ENCODE measurements at regions not wholly inside any gene's neighbourhood (a gene's known extent, or its start where the extent isn't known, plus 50 kb on each side); places are given as distances from the start of the nearest gene placed in this dataset.

DNA sequence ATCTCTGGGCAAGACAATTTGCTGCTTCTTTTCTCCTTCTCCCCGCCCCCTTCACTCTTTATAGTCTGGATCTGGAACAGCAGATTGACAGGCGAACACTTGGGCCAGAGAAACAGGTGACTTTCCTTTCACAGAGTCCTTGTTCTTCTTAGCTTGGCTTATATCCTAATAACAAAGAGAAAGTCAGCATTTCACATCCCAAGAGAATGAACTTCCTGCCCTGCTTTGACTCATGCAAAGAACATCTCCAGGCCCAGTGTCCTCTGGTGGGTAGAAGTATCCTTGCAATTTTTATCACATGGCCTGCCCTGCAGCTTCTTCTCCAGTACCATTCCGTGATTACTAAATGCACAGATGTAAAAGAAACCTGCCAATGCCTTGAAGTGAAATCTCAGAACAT lies 764.4 kb downstream of the ADGRL2 start:
- H3K36me3 Mint-ChIP-seq (ENCODE audit: low read depth), result no peaks in the 10 kb centered on the region
- H3K27me3 Mint-ChIP-seq (ENCODE audit: low read depth), result no peaks in the 10 kb centered on the region
- H3K27ac Mint-ChIP-seq, result no peak overlapping the region
- H3K9me3 Mint-ChIP-seq, result no peaks in the 10 kb centered on the region
- DNase-seq (ENCODE audit: low spot score), result no peak
- intact Hi-C loops (cut with micrococcal nuclease), result no loop called here
- no peaks in the 10 kb centered on the region for H3K4me1 Mint-ChIP-seq (ENCODE audit: low read depth)
- no peak overlapping the region for H3K4me3 Mint-ChIP-seq (ENCODE audit: low read depth)

DNA sequence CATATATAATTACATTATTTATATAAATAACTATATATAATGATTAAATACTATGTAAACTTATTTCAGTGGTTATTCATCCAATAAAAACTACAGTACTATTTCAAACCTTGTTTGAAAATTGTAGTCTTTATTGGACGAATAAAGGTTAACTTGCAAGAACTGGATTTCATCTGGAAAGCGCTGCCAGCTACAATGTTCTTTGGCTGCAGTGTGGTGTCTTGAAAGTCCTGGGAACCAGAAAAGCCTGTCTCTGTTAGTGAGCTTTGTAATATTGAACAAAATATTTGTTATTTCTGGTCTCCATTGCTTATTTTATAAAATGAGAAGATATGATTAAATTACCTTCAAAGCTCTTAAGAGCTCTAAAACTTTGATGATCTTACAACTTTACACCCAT lies 763.6 kb downstream of the ADGRL2 start:
- no peaks in the 10 kb centered on the region for H3K27me3 Mint-ChIP-seq (ENCODE audit: low read depth)
- H3K4me3 Mint-ChIP-seq (ENCODE audit: low read depth), result no peak overlapping the region
- no peaks in the 10 kb centered on the region for H3K36me3 Mint-ChIP-seq (ENCODE audit: low read depth)
- no peak overlapping the region for H3K27ac Mint-ChIP-seq
- no peaks in the 10 kb centered on the region for H3K9me3 Mint-ChIP-seq
- no peak for DNase-seq (ENCODE audit: low spot score)
- intact Hi-C loops (cut with micrococcal nuclease), result no loop called here
- no peaks in the 10 kb centered on the region for H3K4me1 Mint-ChIP-seq (ENCODE audit: low read depth)

DNA sequence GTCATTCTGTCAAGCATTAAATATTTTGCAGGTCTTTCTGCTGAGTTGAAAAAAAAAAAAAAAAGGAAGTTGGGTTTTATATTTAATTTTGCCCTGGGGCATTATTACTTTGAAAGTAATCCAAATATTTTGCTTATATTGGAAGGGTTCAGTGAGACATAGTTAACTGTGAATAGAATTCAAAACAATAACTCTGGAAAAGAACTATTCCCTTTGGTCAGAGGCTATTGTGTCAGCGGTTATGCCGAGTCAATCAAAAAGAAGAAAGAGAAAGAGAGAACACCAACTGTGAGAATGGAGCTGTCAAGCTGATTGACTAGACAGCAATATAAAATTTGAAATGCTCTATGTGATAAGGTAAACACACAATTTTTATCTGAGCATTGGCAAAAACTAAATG lies 761.7 kb downstream of the ADGRL2 start:
- no peaks in the 10 kb centered on the region for H3K27me3 Mint-ChIP-seq (ENCODE audit: low read depth)
- H3K27ac Mint-ChIP-seq, result no peak overlapping the region
- no peaks in the 10 kb centered on the region for H3K9me3 Mint-ChIP-seq
- H3K4me3 Mint-ChIP-seq (ENCODE audit: low read depth), result no peak overlapping the region
- intact Hi-C loops (cut with micrococcal nuclease), result no loop called here
- DNase-seq (ENCODE audit: low spot score), result no peak
- no peaks in the 10 kb centered on the region for H3K36me3 Mint-ChIP-seq (ENCODE audit: low read depth)
- no peaks in the 10 kb centered on the region for H3K4me1 Mint-ChIP-seq (ENCODE audit: low read depth)

DNA sequence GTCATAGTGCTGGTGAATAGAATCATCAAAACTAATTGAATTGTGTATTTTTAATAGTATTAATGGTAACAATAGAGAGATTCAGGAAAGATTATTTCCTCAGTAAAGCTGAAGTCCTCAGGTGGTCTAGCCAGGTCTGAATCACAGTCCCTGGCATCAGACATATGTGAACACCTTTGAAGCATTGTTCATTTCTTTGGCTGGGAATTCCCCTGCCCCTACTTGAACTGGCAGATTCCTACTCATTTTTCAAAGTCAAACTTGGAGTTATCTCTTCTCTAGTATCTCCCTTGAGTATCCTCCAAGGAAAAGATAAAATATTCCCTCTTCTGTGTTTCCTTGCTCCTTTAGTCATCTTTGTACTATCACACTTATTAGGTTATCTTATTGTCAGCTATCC lies 759.8 kb downstream of the ADGRL2 start:
- Mint-ChIP-seq H3K36me3 (ENCODE audit: low read depth) (no peaks in the 10 kb centered on the region), H3K27me3 (ENCODE audit: low read depth) (no peaks in the 10 kb centered on the region), H3K4me1 (ENCODE audit: low read depth) (no peaks in the 10 kb centered on the region), H3K4me3 (ENCODE audit: low read depth) (no peak overlapping the region), H3K27ac (no peak overlapping the region), H3K9me3 (no peaks in the 10 kb centered on the region)
- intact Hi-C loops (cut with micrococcal nuclease), result no loop called here
- DNase-seq (ENCODE audit: low spot score), result no peak

DNA sequence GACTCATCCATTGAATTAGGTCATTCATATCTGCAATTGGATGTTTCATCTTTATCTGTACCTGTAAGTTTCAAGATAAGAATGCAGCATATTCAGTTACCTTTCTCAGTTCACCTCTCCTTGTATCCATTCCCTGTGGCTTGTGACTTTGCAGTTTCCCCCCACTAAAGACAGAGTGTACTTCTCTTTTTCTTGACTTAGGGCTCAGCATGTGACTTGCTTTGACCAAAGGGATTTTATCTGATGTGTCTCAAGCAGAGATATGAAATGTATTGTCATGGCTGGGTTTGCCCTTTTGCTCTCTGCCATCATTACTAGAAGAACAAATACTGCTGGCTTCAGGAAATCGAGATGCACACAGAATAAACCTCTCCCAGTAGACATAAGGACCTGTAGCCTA lies 754.8 kb downstream of the ADGRL2 start:
- intact Hi-C loops (cut with micrococcal nuclease), result no loop called here
- H3K4me1 Mint-ChIP-seq (ENCODE audit: low read depth), result no peaks in the 10 kb centered on the region
- DNase-seq (ENCODE audit: low spot score), result no peak
- no peaks in the 10 kb centered on the region for H3K27me3 Mint-ChIP-seq (ENCODE audit: low read depth)
- no peaks in the 10 kb centered on the region for H3K36me3 Mint-ChIP-seq (ENCODE audit: low read depth)
- no peak overlapping the region for H3K4me3 Mint-ChIP-seq (ENCODE audit: low read depth)
- no peaks in the 10 kb centered on the region for H3K9me3 Mint-ChIP-seq
- no peak overlapping the region for H3K27ac Mint-ChIP-seq

DNA sequence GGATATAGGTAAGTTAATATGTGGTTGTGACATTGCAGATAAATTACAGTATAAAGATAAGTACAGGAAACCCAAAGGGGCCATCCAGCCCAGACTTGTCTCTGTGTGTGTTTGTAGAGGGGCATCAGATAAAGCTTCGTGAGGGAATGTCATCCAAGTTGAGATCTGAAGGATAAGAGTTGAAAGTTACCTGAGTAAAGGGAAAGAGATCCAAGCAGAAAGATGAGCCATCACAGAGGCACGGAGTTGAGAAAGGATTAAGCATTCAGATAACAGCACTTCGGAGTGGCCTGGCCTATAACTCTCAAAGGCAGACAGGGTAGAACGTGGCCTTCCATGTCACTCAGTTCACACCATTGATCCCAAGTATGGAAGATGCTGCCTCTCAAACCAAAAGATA lies 749.1 kb downstream of the ADGRL2 start:
- H3K27ac Mint-ChIP-seq, result no peak overlapping the region
- no peaks in the 10 kb centered on the region for H3K9me3 Mint-ChIP-seq
- H3K36me3 Mint-ChIP-seq (ENCODE audit: low read depth), result no peaks in the 10 kb centered on the region
- no peaks in the 10 kb centered on the region for H3K4me1 Mint-ChIP-seq (ENCODE audit: low read depth)
- DNase-seq (ENCODE audit: low spot score), result no peak
- intact Hi-C loops (cut with micrococcal nuclease), result no loop called here
- no peak overlapping the region for H3K4me3 Mint-ChIP-seq (ENCODE audit: low read depth)
- no peaks in the 10 kb centered on the region for H3K27me3 Mint-ChIP-seq (ENCODE audit: low read depth)

DNA sequence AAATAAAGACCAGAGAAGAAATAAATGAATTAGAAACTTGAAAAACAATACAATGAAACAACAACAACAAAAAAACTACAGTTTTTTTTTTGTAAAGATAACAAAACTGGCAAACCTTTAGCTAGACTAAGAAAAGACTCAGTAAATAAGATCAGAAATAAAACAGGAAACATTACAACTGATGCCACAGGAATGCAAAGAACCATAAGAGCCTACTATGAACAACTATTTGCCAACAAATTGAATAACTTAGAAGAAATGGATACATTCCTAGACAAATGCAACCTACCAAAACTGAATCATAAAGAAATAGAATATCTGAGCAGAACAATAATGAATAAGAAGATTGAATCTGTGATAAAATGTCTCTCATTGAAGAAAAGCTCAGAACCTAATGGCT lies 742.0 kb downstream of the ADGRL2 start:
- Mint-ChIP-seq H3K9me3 (no peaks in the 10 kb centered on the region), H3K4me3 (ENCODE audit: low read depth) (no peak overlapping the region), H3K27ac (no peak overlapping the region), H3K36me3 (ENCODE audit: low read depth) (no peaks in the 10 kb centered on the region), H3K4me1 (ENCODE audit: low read depth) (no peaks in the 10 kb centered on the region), H3K27me3 (ENCODE audit: low read depth) (no peaks in the 10 kb centered on the region)
- intact Hi-C loops (cut with micrococcal nuclease), result no loop called here
- no peak for DNase-seq (ENCODE audit: low spot score)

DNA sequence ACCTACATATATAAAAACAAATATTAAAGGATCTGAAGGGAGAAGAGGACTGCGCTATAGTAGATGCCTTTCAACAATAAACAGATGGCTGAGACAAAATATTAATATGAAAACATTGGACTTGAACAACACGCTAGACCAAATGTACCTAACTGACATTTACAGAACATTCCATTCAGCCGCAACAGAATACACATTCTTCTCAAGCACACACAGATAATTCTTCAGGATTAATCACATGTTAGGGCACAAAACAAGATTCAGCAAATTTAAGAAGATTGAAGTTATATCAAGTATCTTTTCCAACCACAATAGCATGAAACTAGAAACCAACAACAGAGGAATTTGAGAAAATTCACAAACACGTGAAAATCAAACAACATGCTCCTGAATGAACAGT lies 741.4 kb downstream of the ADGRL2 start:
- Mint-ChIP-seq H3K9me3 (no peaks in the 10 kb centered on the region), H3K4me3 (ENCODE audit: low read depth) (no peak overlapping the region), H3K36me3 (ENCODE audit: low read depth) (no peaks in the 10 kb centered on the region), H3K27ac (no peak overlapping the region), H3K27me3 (ENCODE audit: low read depth) (no peaks in the 10 kb centered on the region), H3K4me1 (ENCODE audit: low read depth) (no peaks in the 10 kb centered on the region)
- intact Hi-C loops (cut with micrococcal nuclease), result no loop called here
- DNase-seq (ENCODE audit: low spot score), result no peak

DNA sequence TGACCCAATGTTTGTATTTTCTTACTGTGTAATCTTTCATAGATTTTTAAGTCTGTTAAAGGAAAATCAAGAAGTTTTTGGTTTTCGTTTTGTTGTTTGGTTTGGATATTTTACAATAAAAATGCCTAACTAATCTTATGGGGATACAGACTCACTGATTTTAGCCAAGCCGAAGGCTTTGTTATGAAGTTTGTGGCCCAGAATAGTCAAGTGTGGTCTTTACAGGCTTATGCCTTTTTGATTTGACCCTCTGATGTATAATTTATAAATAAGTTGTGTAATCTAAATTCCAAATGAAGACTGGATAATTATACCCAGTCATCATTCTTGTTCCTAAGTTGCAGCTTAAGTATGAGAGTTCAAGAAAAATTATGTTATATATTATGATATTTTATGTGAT lies 739.3 kb downstream of the ADGRL2 start:
- H3K27me3 Mint-ChIP-seq (ENCODE audit: low read depth), result no peaks in the 10 kb centered on the region
- intact Hi-C loops (cut with micrococcal nuclease), result no loop called here
- no peaks in the 10 kb centered on the region for H3K36me3 Mint-ChIP-seq (ENCODE audit: low read depth)

DNA sequence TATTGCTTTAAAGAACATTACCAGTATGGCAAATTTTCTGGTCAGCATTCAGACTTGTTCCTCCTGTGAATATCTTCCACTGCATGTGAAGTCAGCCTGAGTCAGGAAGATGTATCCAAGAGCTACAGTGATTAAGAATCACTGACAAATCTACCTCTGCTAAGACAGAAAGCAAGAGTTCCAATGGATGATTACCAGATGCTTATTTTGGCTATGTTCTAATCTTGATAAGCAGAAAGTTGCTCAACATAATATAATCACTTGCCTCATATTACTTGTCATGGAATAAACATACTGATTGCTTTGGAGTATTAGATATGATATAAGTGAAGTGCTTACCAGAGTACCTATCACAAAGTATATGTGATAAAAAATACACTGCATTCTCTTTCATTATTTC lies 738.1 kb downstream of the ADGRL2 start:
- Mint-ChIP-seq H3K4me1 (ENCODE audit: low read depth) (no peaks in the 10 kb centered on the region), H3K36me3 (ENCODE audit: low read depth) (no peaks in the 10 kb centered on the region), H3K27ac (no peak overlapping the region), H3K4me3 (ENCODE audit: low read depth) (no peak overlapping the region), H3K27me3 (ENCODE audit: low read depth) (no peaks in the 10 kb centered on the region), H3K9me3 (no peaks in the 10 kb centered on the region)
- intact Hi-C loops (cut with micrococcal nuclease), result no loop called here
- no peak for DNase-seq (ENCODE audit: low spot score)

More for the DNA sequence above, 739.3 kb downstream of the ADGRL2 start:
- no peak overlapping the region for H3K27ac Mint-ChIP-seq
- no peak for DNase-seq (ENCODE audit: low spot score)
- H3K4me3 Mint-ChIP-seq (ENCODE audit: low read depth), result no peak overlapping the region
- H3K4me1 Mint-ChIP-seq (ENCODE audit: low read depth), result no peaks in the 10 kb centered on the region
- no peaks in the 10 kb centered on the region for H3K9me3 Mint-ChIP-seq

DNA sequence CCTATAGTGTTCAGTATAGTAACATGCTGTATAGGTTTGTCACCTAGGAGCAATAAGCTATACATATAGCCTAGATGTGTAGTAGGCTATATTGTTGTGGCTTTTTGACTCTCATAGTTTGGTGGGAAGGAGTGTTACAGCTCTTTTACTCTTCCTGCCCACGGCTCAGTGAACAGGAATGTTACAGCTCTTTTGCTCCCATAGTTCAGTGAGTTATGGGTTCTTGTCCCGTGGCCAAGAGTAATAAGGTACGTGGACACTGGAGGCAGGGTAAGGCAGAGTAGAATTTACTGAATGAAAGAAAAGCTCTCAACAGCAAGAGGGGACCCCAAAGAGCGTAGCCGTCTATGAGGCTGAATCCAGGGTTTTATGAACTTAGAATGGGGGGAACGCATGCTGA lies 734.3 kb downstream of the ADGRL2 start:
- no peaks in the 10 kb centered on the region for H3K4me1 Mint-ChIP-seq (ENCODE audit: low read depth)
- H3K9me3 Mint-ChIP-seq, result no peaks in the 10 kb centered on the region
- H3K27me3 Mint-ChIP-seq (ENCODE audit: low read depth), result no peaks in the 10 kb centered on the region
- no peak for DNase-seq (ENCODE audit: low spot score)
- H3K4me3 Mint-ChIP-seq (ENCODE audit: low read depth), result no peak overlapping the region
- no peak overlapping the region for H3K27ac Mint-ChIP-seq
- intact Hi-C loops (cut with micrococcal nuclease), result no loop called here
- no peaks in the 10 kb centered on the region for H3K36me3 Mint-ChIP-seq (ENCODE audit: low read depth)

DNA sequence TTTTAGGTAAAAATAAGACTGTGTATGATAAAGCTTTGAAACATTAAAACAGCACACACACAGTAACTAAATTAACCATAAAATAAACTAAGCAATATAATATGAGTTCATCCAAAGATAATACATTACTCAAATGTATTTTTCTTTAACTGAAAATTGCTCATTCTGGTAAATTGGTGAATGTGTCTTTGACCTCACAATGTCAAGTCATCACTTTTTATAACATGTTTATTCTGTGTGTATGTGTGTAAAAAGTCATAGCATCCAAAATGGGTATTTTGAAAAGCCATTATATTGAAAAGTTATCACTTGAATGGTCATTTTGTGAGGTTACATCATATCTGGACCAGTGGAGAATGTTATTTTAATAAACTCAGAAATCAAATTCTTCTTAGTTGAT lies 724.6 kb downstream of the ADGRL2 start:
- H3K27ac Mint-ChIP-seq, result no peak overlapping the region
- intact Hi-C loops (cut with micrococcal nuclease), result no loop called here
- no peaks in the 10 kb centered on the region for H3K9me3 Mint-ChIP-seq
- H3K4me3 Mint-ChIP-seq (ENCODE audit: low read depth), result no peak overlapping the region
- no peaks in the 10 kb centered on the region for H3K4me1 Mint-ChIP-seq (ENCODE audit: low read depth)
- DNase-seq (ENCODE audit: low spot score), result no peak
- H3K27me3 Mint-ChIP-seq (ENCODE audit: low read depth), result no peaks in the 10 kb centered on the region
- no peaks in the 10 kb centered on the region for H3K36me3 Mint-ChIP-seq (ENCODE audit: low read depth)

DNA sequence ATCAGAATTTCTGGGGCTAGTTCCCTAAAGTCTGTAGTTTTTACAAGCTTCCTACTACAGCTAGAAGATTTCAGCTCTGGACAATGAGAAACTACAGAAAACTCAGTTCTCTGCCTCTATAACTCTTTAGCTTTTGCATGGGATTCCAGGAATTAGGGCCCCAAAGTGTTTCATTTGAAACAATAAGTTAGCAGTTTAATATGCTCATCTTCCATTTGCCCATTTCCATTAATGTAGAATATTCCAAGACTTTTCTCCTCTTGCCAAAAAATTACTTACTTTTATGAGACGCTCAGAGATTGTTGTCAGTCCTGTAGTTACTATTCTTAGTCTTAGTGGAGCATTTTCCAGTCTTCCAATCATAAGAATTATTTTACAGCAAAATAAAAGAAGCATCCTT lies 719.9 kb downstream of the ADGRL2 start:
- Mint-ChIP-seq H3K36me3 (ENCODE audit: low read depth) (no peaks in the 10 kb centered on the region), H3K4me1 (ENCODE audit: low read depth) (no peaks in the 10 kb centered on the region), H3K4me3 (ENCODE audit: low read depth) (no peak overlapping the region), H3K9me3 (no peaks in the 10 kb centered on the region), H3K27me3 (ENCODE audit: low read depth) (no peaks in the 10 kb centered on the region), H3K27ac (no peak overlapping the region)
- intact Hi-C loops (cut with micrococcal nuclease), result no loop called here
- no peak for DNase-seq (ENCODE audit: low spot score)

DNA sequence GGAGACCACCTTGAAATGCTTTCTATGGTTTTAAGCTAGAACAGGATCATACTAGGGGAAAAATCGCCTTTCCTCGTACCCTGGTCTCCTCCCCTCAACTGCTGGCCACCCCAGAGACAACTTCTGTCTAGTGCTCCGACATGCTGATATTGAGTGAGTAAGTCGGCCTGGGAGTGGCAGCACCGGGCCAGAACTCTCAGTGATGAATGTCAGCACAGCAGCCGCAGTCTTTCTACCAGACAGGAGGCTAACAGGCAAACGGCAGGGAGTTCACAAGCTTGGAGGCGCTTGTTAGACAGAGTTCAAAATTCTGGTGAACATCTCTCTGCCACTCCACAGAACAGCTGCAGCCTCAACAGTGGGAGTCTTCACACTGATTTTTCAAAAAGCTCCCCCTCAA lies 716.9 kb downstream of the ADGRL2 start:
- intact Hi-C loops (cut with micrococcal nuclease), result loop anchor here (10.0 kb wide), 1 partner anchor 63 kb away; no protein-coding TSS in a partner anchor
- Mint-ChIP-seq H3K9me3 (no peaks in the 10 kb centered on the region), H3K27ac (no peak overlapping the region)

More for the DNA sequence above, 716.9 kb downstream of the ADGRL2 start:
- no peaks in the 10 kb centered on the region for H3K4me1 Mint-ChIP-seq (ENCODE audit: low read depth)
- no peak for DNase-seq (ENCODE audit: low spot score)
- no peaks in the 10 kb centered on the region for H3K36me3 Mint-ChIP-seq (ENCODE audit: low read depth)
- H3K4me3 Mint-ChIP-seq (ENCODE audit: low read depth), result no peak overlapping the region
- H3K27me3 Mint-ChIP-seq (ENCODE audit: low read depth), result no peaks in the 10 kb centered on the region

Measured in activated T-helper 2 cell treated with anti-CD3 and anti-CD28 coated beads, Interferon-gamma antibody, Interleukin-2, Interleukin-4, amounts not matched to agents 10 μg/mL and 5 μg/mL and 100 μg/mL, durations not matched to agents 14 hours and 24 hours and 36 hours (primary cell).